NCI-H524 treated with DMSO at 0.1 percent for 48 hours (cell line): ENCODE measurements at regions not wholly inside any gene's neighbourhood (a gene's known extent, or its start where the extent isn't known, plus 50 kb on each side); places are given as distances from the start of the nearest gene placed in this dataset.

Source experiments
- DNase-seq: peaks from one replicate; lab custom pipeline; 2025; lab: John Stamatoyannopoulos, UW

DNA sequence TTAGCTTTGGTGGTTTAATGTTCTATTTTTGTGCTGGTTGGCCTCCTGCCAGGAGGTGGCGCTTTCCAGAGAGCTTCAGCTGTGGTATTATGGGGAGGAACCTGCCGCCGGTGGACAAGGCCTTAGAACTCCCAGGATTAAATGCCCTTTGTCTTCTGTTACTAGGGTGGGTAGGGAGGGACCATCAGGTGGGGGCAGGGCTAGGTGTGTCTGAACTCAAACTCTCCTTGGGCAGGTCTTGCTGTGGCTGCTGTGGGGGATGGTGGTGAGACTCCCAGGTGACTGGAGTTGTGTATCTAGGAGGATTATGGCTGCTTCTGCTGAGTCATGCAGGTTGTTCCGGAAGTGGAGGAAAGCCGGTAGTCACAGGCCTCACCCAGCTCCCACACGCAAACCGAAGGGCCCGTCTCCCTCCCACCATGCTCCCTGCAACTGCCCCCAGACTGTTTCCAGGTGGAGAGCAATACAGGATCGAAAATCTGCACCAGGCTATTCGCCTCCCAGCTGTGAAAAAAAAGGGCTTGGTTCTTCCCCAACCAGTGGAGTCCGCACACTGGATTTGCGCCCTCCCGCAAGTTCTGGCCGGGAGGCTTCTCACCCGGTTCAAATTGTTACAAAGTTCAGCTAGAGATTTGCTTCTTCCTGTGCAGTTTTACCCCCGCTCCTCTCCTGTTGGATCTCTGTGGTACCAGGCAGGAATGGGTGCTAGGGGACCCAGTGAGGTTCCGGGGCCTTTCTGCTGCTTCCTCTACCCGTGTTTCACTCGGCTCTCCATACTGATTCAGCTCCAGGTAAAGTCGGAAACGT is 220.5 kb downstream of the CENPF start:
- DNase-seq = no peak

DNA sequence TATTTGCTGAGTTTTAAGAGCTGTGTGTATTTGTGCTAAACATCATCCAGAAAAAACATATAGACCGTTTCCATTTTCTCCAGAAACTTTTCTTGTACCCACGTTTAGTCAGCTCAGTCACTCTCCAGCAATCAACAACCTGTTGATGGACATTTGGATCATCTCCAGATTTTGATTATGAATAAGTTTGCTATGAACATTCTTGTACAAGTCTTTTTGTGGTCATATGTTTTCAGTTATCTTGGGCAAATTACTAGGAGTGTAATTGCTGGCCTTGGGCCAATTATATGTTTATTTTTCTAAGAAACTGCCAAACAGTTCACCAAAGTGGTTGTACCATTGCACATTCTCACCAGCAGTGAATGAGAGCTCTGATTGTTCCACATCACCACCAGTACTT is 221.8 kb downstream of the CENPF start:
- DNase-seq = no peak

DNA sequence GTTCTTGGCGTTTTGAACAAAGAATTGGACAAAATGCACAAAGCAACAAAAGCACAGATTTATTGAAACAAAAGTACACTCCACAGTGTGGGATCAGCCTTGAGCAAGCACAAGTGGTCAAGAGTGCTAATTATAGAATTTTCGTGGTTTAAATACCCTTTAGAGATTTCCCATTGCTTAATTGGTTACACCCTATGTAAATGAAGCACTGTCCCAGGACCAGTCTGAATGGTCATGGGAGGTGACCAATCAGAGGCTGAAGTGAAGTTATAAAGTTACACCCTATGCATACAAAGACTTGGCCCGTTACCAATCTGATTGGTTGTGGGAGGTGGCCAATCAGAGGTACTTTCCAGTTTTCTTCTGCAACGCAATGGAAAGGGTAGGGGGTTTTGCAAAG is 223.6 kb downstream of the CENPF start:
- DNase-seq = no peak

DNA sequence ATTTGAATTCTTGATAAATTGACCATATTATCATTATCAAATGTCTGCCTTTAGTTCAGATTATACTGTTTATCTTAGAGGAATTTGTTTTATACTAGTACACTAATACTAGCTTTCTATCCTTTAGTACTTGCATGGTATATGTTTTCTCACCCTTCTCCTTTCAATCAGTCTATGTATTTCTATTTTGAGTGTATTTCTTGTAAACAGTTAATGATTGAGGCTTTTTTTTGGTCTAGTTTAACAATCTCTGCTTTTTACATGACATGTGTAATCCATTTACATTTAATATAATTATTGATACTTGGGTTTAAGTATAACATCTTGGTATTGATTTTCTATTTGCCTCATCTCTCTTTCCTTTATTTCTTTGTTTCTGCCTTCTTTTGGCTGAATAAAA is 224.9 kb downstream of the CENPF start:
- DNase-seq = no peak

DNA sequence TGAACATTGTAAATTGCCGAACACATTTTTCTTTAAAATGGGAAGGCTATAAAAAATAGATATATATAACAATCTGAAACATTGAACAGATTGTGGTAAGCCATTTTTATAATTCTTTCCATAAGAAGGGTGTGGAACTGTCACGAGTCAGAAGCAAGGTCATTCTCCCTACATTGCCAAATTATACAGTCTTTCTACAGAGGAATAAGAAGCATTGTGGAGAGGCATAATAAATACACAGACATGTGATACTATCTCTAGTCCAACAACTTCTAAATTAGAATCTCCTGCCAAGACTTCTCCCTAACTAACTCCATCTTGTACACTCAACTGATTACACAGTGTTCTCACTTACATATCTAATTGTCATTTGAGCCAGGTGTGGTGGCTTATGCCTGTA is 227.9 kb downstream of the CENPF start:
- DNase-seq = no peak

DNA sequence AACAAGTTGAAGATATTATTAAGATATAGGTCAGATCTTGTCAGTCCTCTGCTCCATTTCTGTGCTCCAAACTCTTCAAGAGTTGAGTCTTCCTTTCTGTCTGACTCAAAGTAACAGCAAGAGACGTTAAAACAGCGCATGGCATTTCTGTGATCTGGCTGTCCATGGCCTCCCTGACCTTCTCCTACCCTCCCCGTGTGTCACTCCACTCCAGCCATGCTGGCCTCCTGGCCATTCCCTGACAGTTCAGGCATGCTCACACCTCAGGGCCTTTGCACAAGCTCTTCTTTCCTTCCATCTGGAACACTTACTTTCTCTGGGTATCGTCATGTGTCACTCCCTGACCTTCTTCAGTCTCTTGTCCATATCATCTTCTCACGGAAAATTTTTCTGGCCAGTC is 229.0 kb downstream of the CENPF start:
- DNase-seq = no peak

DNA sequence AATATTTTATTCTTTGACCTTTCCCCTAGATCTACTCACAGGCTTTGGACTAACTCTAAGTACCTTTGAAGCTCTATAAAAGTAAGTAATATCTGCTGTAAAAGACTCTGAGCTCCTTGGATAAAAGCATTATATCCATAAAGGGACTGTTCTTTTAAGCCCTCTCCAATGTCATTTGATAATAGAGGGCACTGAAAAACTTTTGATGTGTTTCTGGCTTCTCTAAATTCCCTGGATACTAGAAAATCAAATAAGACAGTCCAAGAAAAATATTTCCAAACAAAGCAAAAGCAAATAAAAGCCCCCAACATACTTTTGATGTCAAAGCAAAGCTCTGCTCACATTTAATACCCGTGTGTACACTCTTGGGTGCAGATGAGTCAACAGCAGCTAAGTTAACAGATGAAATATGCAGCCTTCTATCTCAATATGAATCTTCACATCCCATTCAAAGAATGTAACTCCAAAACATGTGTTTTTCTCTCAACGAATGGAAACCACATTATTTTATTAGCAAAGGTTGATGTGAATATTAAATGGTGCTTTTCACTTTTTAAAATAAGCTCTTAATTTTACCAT is 230.3 kb downstream of the CENPF start:
- no peak for DNase-seq

DNA sequence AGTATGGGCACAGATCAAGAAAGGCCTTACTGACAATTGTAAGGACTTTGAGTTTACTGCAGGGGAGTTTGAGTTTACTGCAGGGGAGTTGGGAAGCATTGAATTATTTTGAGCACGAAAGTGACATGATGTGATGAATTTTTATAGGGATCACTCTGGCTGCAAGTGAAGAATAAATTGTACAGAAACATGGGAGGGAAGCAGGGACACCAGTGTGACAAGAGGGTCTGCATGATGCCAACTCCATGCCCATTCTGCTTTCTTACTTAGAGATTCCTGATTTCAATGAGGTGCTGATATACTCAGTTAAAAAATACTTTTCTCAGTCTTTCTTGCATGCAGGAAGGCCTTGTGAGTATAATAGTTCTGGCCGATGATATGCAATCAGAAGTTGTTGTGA is 234.4 kb downstream of the CENPF start:
- DNase-seq = no peak

DNA sequence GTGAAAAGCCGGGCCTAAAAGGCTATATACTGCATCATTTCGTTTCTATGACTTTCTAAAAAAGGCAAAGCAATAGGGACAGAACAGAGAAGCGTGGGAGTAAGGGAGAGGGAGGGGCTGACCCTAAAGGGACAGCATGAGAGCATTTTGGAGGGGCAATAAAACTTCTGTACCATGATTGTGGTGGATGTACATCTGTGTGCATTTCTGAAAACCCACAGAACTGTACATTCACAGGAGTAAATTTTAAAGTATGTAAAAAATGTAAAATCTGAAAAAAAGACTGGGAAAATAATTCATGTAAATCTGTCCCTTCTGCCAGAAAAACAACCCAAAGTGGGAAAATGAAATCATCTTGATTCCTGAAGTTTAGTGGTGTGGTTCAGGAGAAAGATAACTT is 235.4 kb downstream of the CENPF start:
- DNase-seq = no peak

DNA sequence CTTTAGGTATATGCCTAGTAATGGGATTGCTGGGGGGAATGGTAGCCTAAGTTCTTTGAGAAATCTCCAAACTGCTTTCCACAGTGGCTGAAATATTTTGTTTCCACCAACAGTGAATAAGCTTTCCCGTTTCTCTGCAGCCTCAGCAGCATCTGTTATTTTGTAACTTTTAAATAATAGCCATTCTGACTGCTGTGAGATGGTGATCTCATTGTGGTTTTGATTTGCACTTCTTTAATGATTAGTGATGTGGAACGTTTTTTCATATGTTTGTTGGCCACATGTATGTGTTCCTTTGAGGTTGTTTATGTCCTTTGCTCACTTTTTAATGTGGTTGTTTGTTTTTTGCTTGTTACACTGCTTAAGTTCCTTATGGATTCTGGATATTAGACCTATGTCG is 237.4 kb downstream of the CENPF start:
- DNase-seq = no peak

DNA sequence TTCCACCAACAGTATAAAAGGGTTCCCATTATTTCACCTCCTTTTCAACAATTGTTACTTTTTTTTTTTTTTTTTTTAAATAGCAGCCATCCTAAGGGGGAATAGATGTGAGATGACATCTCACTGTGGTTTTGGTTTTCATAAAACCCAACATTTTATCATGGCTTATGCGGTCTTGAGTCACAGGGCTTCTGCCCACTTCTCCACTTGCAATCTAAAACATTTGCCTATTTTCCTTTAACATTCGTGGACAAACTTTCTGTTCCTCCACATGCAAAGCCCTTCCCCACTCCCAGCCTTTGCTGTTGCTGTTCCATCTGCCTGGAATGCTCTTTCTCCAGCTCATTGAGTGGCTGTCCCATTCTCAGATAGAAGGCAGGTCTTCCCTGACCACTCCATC is 239.7 kb upstream of the KCNK2 start:
- no peak for DNase-seq

DNA sequence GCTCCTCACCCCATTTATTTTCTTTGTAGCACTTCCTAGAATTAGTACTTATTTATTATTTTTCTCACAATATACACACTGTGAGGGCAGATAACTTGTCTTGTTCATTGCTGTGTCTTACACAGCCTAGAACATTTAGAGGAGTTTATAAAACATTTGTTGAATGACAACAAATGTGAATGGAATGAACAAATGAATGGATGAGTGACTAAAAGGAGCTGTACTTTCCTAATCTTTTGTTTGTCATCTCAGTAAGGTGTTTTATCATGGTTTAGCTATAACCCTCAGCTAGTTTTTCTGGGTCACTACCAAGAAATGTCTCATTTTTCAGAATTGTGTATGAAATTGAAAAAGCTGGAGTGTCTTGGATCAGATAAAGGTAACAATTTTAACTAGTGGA is 239.3 kb upstream of the KCNK2 start:
- DNase-seq = no peak

DNA sequence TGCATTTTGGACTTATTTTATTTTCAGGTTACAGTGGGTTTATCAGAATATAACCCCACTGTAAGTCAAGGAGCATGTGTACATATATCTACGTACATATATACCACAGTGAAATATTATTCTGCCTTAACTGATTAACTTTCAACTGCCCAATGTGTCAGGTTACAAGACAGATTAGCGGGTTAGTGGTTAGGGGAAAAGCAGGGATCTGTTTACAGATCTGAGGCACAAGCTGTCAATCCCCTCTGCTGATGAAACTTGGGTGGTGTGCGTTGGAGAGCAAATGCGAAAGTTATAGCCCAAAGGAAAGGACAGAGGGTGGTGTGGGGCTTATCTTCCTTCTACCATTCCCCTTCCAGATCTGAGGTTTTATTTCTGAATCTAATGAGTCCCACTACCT is 238.2 kb upstream of the KCNK2 start:
- DNase-seq = peak; percentile 27

DNA sequence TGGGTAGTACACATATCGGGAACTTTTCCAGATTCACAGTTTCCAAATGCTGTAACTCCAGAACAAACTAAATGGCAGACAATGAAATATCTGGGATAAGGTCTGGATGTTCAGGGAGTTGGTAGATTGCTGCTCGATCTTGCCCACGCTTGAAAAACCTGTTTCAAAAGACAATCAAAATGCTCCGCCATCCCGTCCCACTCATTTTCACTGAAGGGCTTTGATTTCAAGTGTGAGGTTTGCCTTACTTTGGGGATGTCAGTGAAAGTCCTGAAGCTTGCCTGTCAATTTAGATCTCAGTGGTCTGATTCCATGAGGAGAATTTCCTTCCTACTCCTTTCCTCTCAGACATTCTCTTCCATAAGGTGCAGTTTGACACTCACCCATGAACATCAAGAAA is 236.3 kb upstream of the KCNK2 start:
- no peak for DNase-seq

DNA sequence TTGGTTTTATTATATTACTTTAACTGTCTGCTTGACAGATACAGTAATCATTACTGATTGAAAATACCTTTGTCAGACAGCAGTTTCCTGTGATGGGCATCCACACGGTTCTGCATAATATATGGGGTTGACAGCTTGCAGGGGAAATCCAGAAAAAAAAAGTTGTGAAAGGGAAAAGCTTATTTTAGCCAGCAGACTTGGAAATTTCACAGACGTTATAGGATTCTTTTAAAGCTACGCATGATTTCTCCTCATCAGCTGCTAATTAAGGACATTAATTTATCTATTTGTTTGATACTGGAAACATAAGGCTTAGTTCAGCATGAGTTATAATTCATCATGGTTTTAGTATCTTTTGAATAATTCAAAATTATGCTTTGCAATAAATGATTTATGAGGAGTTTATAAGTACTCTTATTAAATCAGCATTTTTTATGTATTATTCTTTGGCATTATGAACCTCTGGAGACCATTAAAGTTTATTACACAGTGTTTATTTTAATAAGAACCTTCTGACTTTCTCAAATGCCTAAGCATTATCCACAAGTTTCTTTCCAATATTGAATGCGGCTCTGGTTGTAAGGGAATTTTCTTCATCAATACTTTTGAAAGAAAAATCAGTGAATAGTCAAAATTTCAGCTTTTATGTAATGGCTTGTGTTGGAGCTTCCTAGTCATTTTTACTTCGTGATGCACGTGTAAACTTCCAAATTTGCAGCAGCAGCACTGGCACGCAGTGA is 235.3 kb upstream of the KCNK2 start:
- DNase-seq = no peak

DNA sequence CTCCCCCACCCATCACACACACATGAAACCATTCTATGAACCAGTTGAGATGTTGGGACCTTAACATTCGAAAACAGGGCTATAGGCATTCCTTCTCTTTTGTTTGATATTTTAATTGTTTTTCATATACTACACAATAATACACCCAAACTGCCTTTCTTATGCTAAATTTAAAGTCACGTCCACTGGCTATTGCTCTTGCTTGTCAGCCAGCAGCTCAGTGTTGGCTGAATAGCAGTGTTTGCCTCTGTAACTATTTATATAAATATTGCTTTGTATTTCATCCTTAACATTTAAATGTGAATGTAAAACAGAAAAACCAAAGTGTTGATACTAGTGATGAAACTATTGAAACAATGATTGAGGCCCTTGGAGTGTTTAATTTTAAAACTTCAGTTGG is 234.4 kb upstream of the KCNK2 start:
- DNase-seq = no peak

DNA sequence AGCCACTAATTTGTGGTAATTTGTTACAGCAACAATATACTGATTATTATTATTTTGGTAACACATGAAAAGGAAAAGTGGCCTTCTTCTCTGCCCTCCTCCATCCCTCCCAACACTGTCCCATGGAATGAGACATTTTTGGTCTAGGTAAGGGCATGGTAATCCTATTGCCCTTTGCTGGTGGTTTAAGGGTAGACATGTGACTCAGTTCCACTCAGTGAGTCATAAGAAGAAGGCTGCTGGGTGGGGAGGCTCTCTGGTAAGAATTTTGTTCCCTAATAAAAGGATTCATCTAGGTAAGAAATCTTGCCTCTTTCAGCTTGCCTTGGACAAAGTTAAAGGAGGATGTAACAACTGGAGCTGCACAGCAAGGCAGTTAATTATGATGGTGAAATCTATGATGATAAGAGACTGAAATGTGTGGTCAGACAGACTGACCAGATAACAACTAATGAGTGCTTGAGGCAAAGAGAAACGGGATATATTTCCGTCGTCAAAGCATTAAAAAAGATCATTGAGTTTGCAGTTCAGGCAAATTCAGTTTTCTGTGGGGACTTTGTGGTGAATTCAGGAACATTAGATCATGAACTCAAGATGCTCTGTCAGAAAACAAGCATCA is 232.0 kb upstream of the KCNK2 start:
- DNase-seq = no peak

DNA sequence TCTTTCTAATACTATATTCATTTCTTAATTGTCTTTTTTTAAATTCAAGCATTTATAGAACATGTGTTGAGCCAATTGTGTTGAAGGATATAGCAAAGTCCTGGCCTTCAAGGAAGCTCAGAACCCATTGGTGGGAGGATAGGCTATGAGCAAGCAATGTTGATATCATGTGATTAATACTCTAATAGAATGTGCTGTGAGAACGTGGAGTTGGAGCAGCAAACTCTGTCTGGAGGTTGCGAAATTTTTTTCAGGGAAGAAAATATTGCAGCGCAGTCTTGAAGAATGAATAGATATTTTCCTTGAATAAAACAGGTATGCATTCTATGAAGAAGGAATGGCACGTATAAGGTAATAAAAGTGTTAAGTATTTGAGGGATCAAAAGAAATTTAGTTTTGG is 229.2 kb upstream of the KCNK2 start:
- DNase-seq = no peak

DNA sequence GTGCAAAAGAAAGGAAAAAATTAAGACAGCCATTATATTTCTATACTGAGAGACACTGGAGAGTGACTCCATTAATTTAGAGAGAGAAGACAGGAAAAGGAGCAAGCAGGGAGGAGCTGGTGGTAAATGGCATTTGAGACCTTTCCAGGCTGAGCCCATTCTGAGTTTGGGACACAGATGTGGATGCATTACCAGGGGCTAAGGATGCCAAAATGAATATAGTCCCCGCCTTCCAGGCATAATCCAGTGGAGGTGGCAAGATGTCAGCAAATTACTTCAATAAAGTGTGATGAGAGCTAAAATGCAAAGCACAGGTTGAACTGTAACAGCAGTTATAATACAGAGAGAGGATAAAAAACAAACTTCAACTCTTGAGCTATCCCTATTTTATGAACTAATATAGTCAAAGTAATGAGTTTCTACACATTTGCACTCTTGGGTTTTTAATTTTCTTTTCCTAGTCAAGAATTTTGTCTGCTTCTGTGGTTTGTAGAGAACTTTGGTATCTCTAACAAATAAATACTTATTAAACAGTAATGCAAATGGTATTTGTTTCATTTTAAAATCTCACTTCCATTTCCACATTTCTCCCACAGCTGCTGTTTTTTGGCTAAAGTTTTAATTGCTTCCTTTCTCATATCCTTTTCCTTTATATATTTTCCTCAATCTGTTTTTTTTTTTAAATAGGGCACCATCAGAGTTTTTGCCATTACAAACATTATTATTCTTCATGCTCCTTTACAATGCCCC is 228.2 kb upstream of the KCNK2 start:
- no peak for DNase-seq

DNA sequence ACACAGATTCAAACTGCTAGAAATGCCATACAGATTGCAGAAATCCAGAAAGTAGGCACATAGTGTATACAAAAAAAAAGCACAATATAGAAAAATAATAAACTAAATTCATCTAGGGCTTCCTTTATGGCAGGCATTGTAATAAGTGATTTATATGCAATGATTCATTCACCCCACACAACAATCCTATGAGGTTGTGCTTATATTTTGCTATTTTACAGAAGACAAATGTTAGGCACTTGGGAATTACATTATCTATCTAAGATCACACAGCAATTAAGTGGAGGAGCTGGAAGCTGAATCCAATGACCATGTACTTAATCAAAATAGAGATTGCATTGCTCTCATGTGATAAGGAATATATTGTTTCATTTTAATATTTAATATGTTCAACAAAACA is 225.7 kb upstream of the KCNK2 start:
- DNase-seq = no peak

DNA sequence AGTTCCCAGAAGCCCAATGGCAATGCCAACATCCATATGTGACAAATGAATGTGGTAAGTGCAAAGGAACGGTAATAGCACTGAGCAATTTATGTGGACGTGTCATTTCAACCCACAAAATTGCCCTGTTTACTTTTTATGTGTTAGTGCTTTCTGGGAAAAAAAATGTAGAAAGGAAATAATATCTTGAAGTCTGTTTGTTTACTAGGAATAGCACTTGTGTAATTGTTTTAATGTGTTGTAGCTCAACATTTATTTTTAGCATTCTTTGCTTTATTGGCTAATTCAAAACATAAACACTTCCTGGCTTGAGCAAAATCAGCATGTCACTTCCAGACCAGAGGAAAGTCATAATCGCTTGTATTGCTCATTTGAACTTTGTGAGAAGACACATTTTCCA is 224.8 kb upstream of the KCNK2 start:
- DNase-seq = no peak

DNA sequence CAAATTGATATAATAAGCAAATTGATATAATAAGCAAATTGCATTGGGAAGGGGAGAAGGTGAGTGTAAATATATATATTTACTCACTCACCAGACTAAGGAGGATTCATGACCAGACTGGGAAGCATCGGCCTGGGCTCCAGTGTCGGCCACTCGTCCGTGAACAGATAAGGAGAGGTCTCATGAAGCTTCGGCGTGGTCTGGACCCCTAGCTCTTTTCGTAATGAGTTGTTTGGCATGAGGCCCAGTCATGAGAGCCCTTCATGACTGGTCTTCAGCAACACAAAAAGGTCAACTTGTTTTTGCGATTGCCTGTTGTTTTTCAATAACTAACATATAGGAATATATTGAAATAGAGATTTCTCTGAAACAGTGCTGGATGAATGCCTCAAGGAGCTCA is 222.9 kb upstream of the KCNK2 start:
- no peak for DNase-seq
